Endothelial cell of umbilical vein (primary cell): ENCODE measurements at regions not wholly inside any gene's neighbourhood (a gene's known extent, or its start where the extent isn't known, plus 50 kb on each side); places are given as distances from the start of the nearest gene placed in this dataset.

ENCODE experiments used
- BruUV-seq: library from RNA; stranded (reverse); fragments of 400-500 nt; replicated peaks from 2 replicates; lab custom pipeline; 2021; lab: Mats Ljungman, UMichigan
- CTCF ChIA-PET: fragments of 300-600, 350-600 bp; sonication (Branson Sonifier 250); formaldehyde crosslinking; loops from one replicate; lab custom pipeline; 2021; ENCODE audit warnings: antibody characterized with exemption, inconsistent platforms; lab: Charles Lee
- POLR2A ChIA-PET: fragments of 300-600, 350-600 bp; sonication (Branson Sonifier 250); formaldehyde crosslinking; loops from one replicate; lab custom pipeline; 2021; ENCODE audit warnings: antibody characterized with exemption, inconsistent platforms; lab: Charles Lee
- DNase-seq: peaks from one replicate; pipeline ENCODE4 v3.0.0-alpha.2; 2011; ENCODE audit warnings: low read depth, low spot score
- FAIRE-seq: peaks from 2 replicates; lab custom pipeline; 2011; peaks lifted over from hg19 to GRCh38; lab: Jason Lieb, UNC
- H2AFZ ChIP-seq: 2 replicates; pipeline ENCODE4 v1.6.0; 2012; ENCODE audit warnings: low read depth, low read length, control low read depth, inconsistent platforms
- H3K27ac ChIP-seq: 2 replicates; pipeline ENCODE4 v1.5.1; 2011; ENCODE audit warnings: low read depth, mild to moderate bottlenecking, control low read depth, low read length, moderate library complexity; ENCODE audit not compliant: insufficient read depth
- H3K27me3 ChIP-seq, 2 experiments: 2 replicates each; pipeline versions ENCODE4 v1.6.0 to v1.6.1; 2011; ENCODE audit warnings: low read length in 2 of 2, mixed read lengths in 1 of 2; ENCODE audit not compliant: control insufficient read depth in 2 of 2, insufficient read depth in 2 of 2
- H3K36me3 ChIP-seq, 2 experiments: 2 replicates in 1 of 2; 3 replicates in 1 of 2; pipeline ENCODE4 v1.5.1; 2011; ENCODE audit warnings: low read length in 2 of 2, mild to moderate bottlenecking in 1 of 2, moderate library complexity in 1 of 2; ENCODE audit not compliant: control insufficient read depth in 2 of 2, insufficient read depth in 2 of 2; ENCODE audit errors: extremely low read depth in 1 of 2
- H3K4me1 ChIP-seq: 3 replicates; pipeline ENCODE4 v1.5.1; 2011; ENCODE audit warnings: mild to moderate bottlenecking, low read length; ENCODE audit not compliant: control insufficient read depth, insufficient read depth; ENCODE audit errors: extremely low read depth
- H3K4me2 ChIP-seq: 2 replicates; pipeline ENCODE4 v1.6.1; 2011; ENCODE audit warnings: low read length, control low read depth, mixed read lengths; ENCODE audit not compliant: insufficient read depth
- H3K4me3 ChIP-seq, 3 experiments: fragments of 200-600 bp in 1 of 3; sonication (generic), shearing (Covaris generic) in 1 of 3; replicated peaks in 1 of 3; 2 replicates each; pipeline ENCODE4 v1.5.1; 2011 to 2016; ENCODE audit warnings: control low read depth in 3 of 3, low read length in 3 of 3, mild to moderate bottlenecking in 2 of 3, inconsistent platforms in 1 of 3, low read depth in 1 of 3, moderate library complexity in 1 of 3; ENCODE audit not compliant: insufficient read depth in 1 of 3
- H3K79me2 ChIP-seq: 2 replicates; pipeline ENCODE4 v1.6.0; 2012; ENCODE audit warnings: low read length, inconsistent platforms; ENCODE audit not compliant: control insufficient read depth, insufficient read depth
- H3K9ac ChIP-seq: replicated peaks from 2 replicates; pipeline ENCODE3; 2011; ENCODE audit warnings: low read length, control low read depth; ENCODE audit not compliant: insufficient read depth; ENCODE audit errors: extremely low read depth
- H3K9me1 ChIP-seq: replicated peaks from 3 replicates; pipeline ENCODE4 v1.6.0; 2011; ENCODE audit warnings: mild to moderate bottlenecking, low read length; ENCODE audit not compliant: control insufficient read depth, insufficient read depth; ENCODE audit errors: extremely low read depth
- H3K9me3 ChIP-seq: replicated peaks from 2 replicates; pipeline ENCODE4 v1.5.1; 2012; ENCODE audit warnings: low read length, inconsistent platforms; ENCODE audit not compliant: control insufficient read depth, insufficient read depth
- H4K20me1 ChIP-seq: replicated peaks from 2 replicates; pipeline ENCODE3; 2011; ENCODE audit warnings: mild to moderate bottlenecking, low read length; ENCODE audit not compliant: control insufficient read depth, insufficient read depth; ENCODE audit errors: extremely low read depth
- CTCF ChIP-seq, 2 donors: IDR thresholded peaks; 1 replicate in 1 of 2; 2 replicates in 1 of 2; pipeline ENCODE4 v1.5.1; 2011; ENCODE audit warnings: low read length in 2 of 2, mild to moderate bottlenecking in 2 of 2, moderate library complexity in 2 of 2, control low read depth in 1 of 2, inconsistent platforms in 1 of 2, low read depth in 1 of 2; ENCODE audit not compliant: insufficient read depth in 1 of 2; ENCODE audit errors: extremely low read depth in 1 of 2
- EZH2 ChIP-seq: IDR thresholded peaks from 2 replicates; pipeline ENCODE4 v1.6.1; 2012; ENCODE audit warnings: borderline replicate concordance, low read depth, mild to moderate bottlenecking, moderate library complexity, low read length, inconsistent platforms; ENCODE audit not compliant: severe bottlenecking
- FOS ChIP-seq: IDR thresholded peaks from 2 replicates; pipeline ENCODE4 v1.6.1; 2011; ENCODE audit warnings: mild to moderate bottlenecking, low read length, moderate library complexity, borderline replicate concordance; ENCODE audit not compliant: insufficient read depth
- GATA2 ChIP-seq: IDR thresholded peaks from 2 replicates; pipeline ENCODE4 v1.7.0; 2011; ENCODE audit warnings: low read depth, mild to moderate bottlenecking, moderate library complexity, mixed read lengths, low read length; ENCODE audit not compliant: insufficient read length, insufficient read depth
- JUN ChIP-seq: IDR thresholded peaks from 2 replicates; pipeline ENCODE4 v1.6.1; 2011; ENCODE audit warnings: borderline replicate concordance, low read depth; ENCODE audit not compliant: insufficient read length, insufficient read depth
- MAX ChIP-seq: IDR thresholded peaks from 2 replicates; pipeline ENCODE4 v1.6.1; 2011; ENCODE audit not compliant: insufficient read depth, insufficient read length
- MYC ChIP-seq: IDR thresholded peaks from one replicate; pipeline ENCODE4 v1.6.1; 2011; ENCODE audit warnings: mild to moderate bottlenecking, low read depth, low read length
- POLR2A ChIP-seq: IDR thresholded peaks from 2 replicates; pipeline ENCODE4 v1.6.1; 2012; ENCODE audit warnings: low read depth, mild to moderate bottlenecking, control low read depth, low read length
- POLR2AphosphoS5 ChIP-seq: IDR thresholded peaks from 2 replicates; pipeline ENCODE4 v1.6.1; 2012; ENCODE audit warnings: low read depth, mild to moderate bottlenecking, control low read depth, low read length, moderate library complexity; ENCODE audit not compliant: insufficient read depth
- dilution Hi-C: fragments of 300-500 bp; cut with MboI; formaldehyde crosslinking; loops from one replicate; pipeline ENCODE4 v1.15.0; 2019; ENCODE audit warnings: low sequenced_read_pairs; ENCODE audit not compliant: extremely low pct_ligation_motif_present
- intact Hi-C: fragments of 100-400 bp; cut with micrococcal nuclease; formaldehyde crosslinking; loops from one replicate; pipeline ENCODE4 v1.10.0; 2022

- dilution Hi-C loops = no loop called here
- BruUV-seq = no TSS peak
- intact Hi-C loops = no loop called here
Measured at GRCh38 chr14:40010961-40011360, 578.7 kb upstream of the FBXO33 start.

More at GRCh38 chr14:40010961-40011360, 578.7 kb upstream of the FBXO33 start:
- Histone ChIP-seq H3K4me3 (no peak overlapping the region), H4K20me1 (no peaks in the 10 kb centered on the region), H3K27me3 (no peaks in the 10 kb centered on the region), H3K79me2 (no peaks in the 10 kb centered on the region), H3K36me3 (no peaks in the 10 kb centered on the region), H3K9me1 (no peaks in the 10 kb centered on the region), H2AFZ (no peak overlapping the region), H3K9ac (no peak overlapping the region), H3K27ac (no peak overlapping the region), H3K9me3 (peaks cover 2% of the 10 kb centered on the region), H3K4me1 (no peaks in the 10 kb centered on the region), H3K4me2 (no peak overlapping the region)
- ChIA-PET POLR2A (no interaction called here), CTCF (no interaction called here)
- no peak for DNase-seq
- no peak for FAIRE-seq
- TF ChIP-seq FOS (no peak), MYC (no peak), CTCF (IDR thresholded peaks at IDR 0.05; ENCODE audit: extremely low read depth in 1 of 2, insufficient read depth in 1 of 2, low read depth in 1 of 2, low read length in 2 of 2) (no peak), GATA2 (no peak), JUN (no peak), POLR2AphosphoS5 (no peak), POLR2A (no peak), MAX (no peak), EZH2 (no peak)
